ENCODE measurements at regions not wholly inside any gene's neighbourhood (a gene's known extent, or its start where the extent isn't known, plus 50 kb on each side); places are given as distances from the start of the nearest gene placed in this dataset.

- TF ChIP-seq, protein P1, sequence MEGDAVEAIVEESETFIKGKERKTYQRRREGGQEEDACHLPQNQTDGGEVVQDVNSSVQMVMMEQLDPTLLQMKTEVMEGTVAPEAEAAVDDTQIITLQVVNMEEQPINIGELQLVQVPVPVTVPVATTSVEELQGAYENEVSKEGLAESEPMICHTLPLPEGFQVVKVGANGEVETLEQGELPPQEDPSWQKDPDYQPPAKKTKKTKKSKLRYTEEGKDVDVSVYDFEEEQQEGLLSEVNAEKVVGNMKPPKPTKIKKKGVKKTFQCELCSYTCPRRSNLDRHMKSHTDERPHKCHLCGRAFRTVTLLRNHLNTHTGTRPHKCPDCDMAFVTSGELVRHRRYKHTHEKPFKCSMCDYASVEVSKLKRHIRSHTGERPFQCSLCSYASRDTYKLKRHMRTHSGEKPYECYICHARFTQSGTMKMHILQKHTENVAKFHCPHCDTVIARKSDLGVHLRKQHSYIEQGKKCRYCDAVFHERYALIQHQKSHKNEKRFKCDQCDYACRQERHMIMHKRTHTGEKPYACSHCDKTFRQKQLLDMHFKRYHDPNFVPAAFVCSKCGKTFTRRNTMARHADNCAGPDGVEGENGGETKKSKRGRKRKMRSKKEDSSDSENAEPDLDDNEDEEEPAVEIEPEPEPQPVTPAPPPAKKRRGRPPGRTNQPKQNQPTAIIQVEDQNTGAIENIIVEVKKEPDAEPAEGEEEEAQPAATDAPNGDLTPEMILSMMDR (optimal IDR thresholded peaks at IDR 0.05 in 1 of 3, IDR thresholded peaks at IDR 0.05 in 1 of 3, conservative IDR thresholded peaks at IDR 0.05 in 1 of 3; ENCODE audit: extremely low read depth in 1 of 3, insufficient read depth in 2 of 3, low read length in 3 of 3), result no peak
- no peak for TF ChIP-seq EZH2 (IDR thresholded peaks at IDR 0.05; ENCODE audit: low read length)
Measured at GRCh38 chr3:15905041-15905440, 107.3 kb upstream of the ANKRD28 start.

Data from keratinocyte (primary cell).